ENCODE measurements at regions not wholly inside any gene's neighbourhood (a gene's known extent, or its start where the extent isn't known, plus 50 kb on each side); places are given as distances from the start of the nearest gene placed in this dataset.

GRCh38 chr22:19615001-19615461 lies 90.8 kb upstream of the CLDN5 start:
- no peak for TF ChIP-seq CSDC2 (CRISPR knock-in tag; IDR thresholded peaks at IDR 0.05)
- no peak for TF ChIP-seq CREB5 (CRISPR knock-in tag; IDR thresholded peaks at IDR 0.05; ENCODE audit: low read depth)
- no peak for TF ChIP-seq BACH2 (CRISPR knock-in tag; IDR thresholded peaks at IDR 0.05; ENCODE audit: borderline replicate concordance)
- no peak for TF ChIP-seq ZC3H10 (CRISPR knock-in tag; IDR thresholded peaks at IDR 0.05)
- no peak for TF ChIP-seq TOX (CRISPR knock-in tag; IDR thresholded peaks at IDR 0.05; ENCODE audit: borderline replicate concordance)
- TF ChIP-seq ARNTL (CRISPR knock-in tag; IDR thresholded peaks at IDR 0.05; ENCODE audit: borderline replicate concordance, low read depth): no peak
- no peak for TF ChIP-seq ZNF70 (CRISPR knock-in tag; IDR thresholded peaks at IDR 0.05)

Measured in SK-N-SH treated with all-trans-retinoic acid at 6 μM for 48 hours (cell line).